ENCODE measurements at regions not wholly inside any gene's neighbourhood (a gene's known extent, or its start where the extent isn't known, plus 50 kb on each side); places are given as distances from the start of the nearest gene placed in this dataset.

DNA sequence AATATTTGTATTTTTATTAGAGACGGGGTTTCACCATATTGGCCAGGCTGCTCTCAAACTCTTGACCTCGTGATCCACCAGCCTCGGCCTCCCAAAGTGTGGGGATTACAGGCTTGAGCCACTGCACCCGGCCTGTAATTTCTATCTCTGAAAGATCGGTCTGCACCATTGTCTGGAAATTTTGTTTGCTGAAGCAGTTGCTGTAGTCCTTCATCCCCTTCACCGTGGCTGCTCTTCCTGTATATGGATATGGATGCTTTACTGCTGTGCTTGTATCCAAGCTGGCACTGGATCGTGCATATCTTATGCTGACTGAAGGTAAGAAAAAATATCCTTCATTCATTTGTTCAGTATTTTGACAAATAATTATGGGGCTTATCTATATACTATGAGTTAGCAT is 338.4 kb upstream of the GNPDA2 start:
- peak overlapping the region in 1 of 2 donors; percentile 15 for H3K27ac ChIP-seq
- intact Hi-C loops (cut with DNase I; ENCODE audit: low total_unique reads): no loop called here
- no peak overlapping the region for H3K4me3 ChIP-seq
- H3K9me3 ChIP-seq: no peaks in the 10 kb centered on the region
- TF ChIP-seq CTCF (IDR thresholded peaks at IDR 0.05): no peak
- no peak for TF ChIP-seq POLR2A (IDR thresholded peaks at IDR 0.05)
- H3K4me1 ChIP-seq: no peaks in the 10 kb centered on the region
- no peak for DNase-seq
- no peaks in the 10 kb centered on the region for H3K36me3 ChIP-seq
- H3K27me3 ChIP-seq: no peaks in the 10 kb centered on the region

GRCh38 chr4:45063696-45064095 is 337.3 kb upstream of the GNPDA2 start:
- Histone ChIP-seq H3K27me3 (no peaks in the 10 kb centered on the region), H3K4me3 (no peak overlapping the region), H3K4me1 (no peaks in the 10 kb centered on the region), H3K36me3 (no peaks in the 10 kb centered on the region), H3K9me3 (no peaks in the 10 kb centered on the region), H3K27ac (peak overlapping the region in 1 of 2 donors; percentile 37)
- DNase-seq: no peak
- intact Hi-C loops (cut with DNase I; ENCODE audit: low total_unique reads): no loop called here
- no peak for TF ChIP-seq CTCF (IDR thresholded peaks at IDR 0.05)
- TF ChIP-seq POLR2A (IDR thresholded peaks at IDR 0.05): no peak

DNA sequence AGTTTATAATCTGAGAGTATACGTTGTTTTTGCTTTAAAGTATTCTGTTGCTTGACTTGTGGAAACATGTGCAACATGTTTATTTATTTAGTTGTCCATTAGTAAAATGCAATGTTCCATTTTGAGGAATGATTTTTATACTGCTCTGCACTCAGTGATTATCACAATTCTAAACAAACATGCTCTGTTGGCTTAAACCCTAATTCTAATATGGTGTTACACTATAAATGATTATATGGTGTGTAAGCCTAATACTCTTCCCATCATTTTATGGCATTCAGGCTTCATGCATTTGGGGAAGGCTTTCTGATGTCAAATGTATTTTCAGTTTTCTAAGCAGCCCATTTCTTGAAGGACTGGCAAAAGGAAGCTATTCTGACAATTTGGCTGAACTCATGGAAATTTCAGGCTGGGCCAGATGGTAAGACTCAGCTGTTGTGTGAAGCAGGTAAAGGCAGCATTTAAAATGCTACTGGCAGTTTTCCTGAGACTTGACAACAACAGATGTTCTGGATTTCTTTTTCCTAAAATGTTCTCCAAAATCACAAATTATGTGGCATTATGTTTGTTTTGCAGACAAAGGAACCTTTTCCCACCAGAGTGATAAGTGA is 336.7 kb upstream of the GNPDA2 start:
- intact Hi-C loops (cut with DNase I; ENCODE audit: low total_unique reads): no loop called here
- Histone ChIP-seq H3K4me3 (no peak overlapping the region), H3K36me3 (no peaks in the 10 kb centered on the region), H3K27me3 (no peaks in the 10 kb centered on the region), H3K9me3 (no peaks in the 10 kb centered on the region), H3K4me1 (no peaks in the 10 kb centered on the region), H3K27ac (peak overlapping the region in 1 of 2 donors; percentile 37)
- no peak for TF ChIP-seq POLR2A (IDR thresholded peaks at IDR 0.05)
- TF ChIP-seq CTCF (IDR thresholded peaks at IDR 0.05): no peak
- peak; percentile 26 to 36 for DNase-seq

- Histone ChIP-seq H3K36me3 (no peaks in the 10 kb centered on the region), H3K4me3 (no peak overlapping the region), H3K9me3 (no peaks in the 10 kb centered on the region), H3K27ac (no peak overlapping the region), H3K4me1 (no peaks in the 10 kb centered on the region), H3K27me3 (no peaks in the 10 kb centered on the region)
- TF ChIP-seq CTCF (IDR thresholded peaks at IDR 0.05) (no peak), POLR2A (IDR thresholded peaks at IDR 0.05) (no peak)
- DNase-seq: no peak
- intact Hi-C loops (cut with DNase I; ENCODE audit: low total_unique reads): no loop called here
These were observed 317.6 kb upstream of the GNPDA2 start for GRCh38 chr4:45043911-45044310.

DNA sequence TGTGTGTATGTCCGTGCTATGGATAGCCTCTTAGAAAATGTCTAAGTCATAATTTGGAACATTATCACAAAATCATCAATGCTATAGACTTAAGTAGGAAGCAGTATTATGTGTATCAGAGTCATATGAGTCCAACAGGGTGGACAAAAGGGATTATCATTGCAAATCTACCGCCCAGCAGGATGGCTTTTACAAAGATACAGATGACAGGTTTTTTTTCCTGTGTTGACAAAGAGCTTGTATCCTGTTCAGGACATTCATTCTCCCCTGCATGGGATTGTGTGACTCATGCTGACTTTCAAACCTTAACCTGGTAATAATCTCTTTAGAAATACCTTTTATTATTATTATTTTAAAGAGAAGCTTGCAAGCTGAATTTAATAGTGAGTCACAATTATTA is 310.3 kb upstream of the GNPDA2 start:
- Histone ChIP-seq H3K27me3 (no peaks in the 10 kb centered on the region), H3K27ac (no peak overlapping the region), H3K36me3 (no peaks in the 10 kb centered on the region), H3K4me1 (no peaks in the 10 kb centered on the region), H3K9me3 (no peaks in the 10 kb centered on the region), H3K4me3 (no peak overlapping the region)
- no peak for DNase-seq
- intact Hi-C loops (cut with DNase I; ENCODE audit: low total_unique reads): no loop called here
- no peak for TF ChIP-seq POLR2A (IDR thresholded peaks at IDR 0.05)
- no peak for TF ChIP-seq CTCF (IDR thresholded peaks at IDR 0.05)

All from uterus (tissue), 3 donors.